ENCODE measurements at regions not wholly inside any gene's neighbourhood (a gene's known extent, or its start where the extent isn't known, plus 50 kb on each side); places are given as distances from the start of the nearest gene placed in this dataset.
"Not testable (repeated sequence)": the region's sequence is repeated elsewhere in the genome, so short reads cannot be mapped to it uniquely, and the experiment has no call there.

GRCh38 chr10:42187501-42188195, 450.7 kb downstream of the ZNF33B start:
- not testable (repeated sequence) for DNase-seq (ENCODE audit: low spot score)

- peak; percentile 5 for DNase-seq (ENCODE audit: low spot score)
These were observed 460.3 kb downstream of the ZNF33B start for GRCh38 chr10:42177793-42178689.

- DNase-seq (ENCODE audit: low spot score) = no peak
These were observed 461.1 kb downstream of the ZNF33B start for GRCh38 chr10:42177077-42177792.

GRCh38 chr10:42150428-42151061, 487.8 kb downstream of the ZNF33B start:
- DNase-seq (ENCODE audit: low spot score) = no peak

- no peak for DNase-seq (ENCODE audit: low spot score)
These were observed 488.5 kb downstream of the ZNF33B start for GRCh38 chr10:42149722-42150427.

- DNase-seq (ENCODE audit: low spot score) = no peak
These were observed 489.2 kb downstream of the ZNF33B start for GRCh38 chr10:42149027-42149700.

- DNase-seq (ENCODE audit: low spot score) = not testable (repeated sequence)
These were observed 492.2 kb downstream of the ZNF33B start for GRCh38 chr10:42146165-42146564.

GRCh38 chr10:42138023-42138422, 500.3 kb downstream of the ZNF33B start:
- DNase-seq (ENCODE audit: low spot score) = not testable (repeated sequence)

- DNase-seq (ENCODE audit: low spot score) = no peak
These were observed 525.3 kb downstream of the ZNF33B start for GRCh38 chr10:42113158-42113450.

- no peak for DNase-seq (ENCODE audit: low spot score)
These were observed 525.8 kb downstream of the ZNF33B start for GRCh38 chr10:42112331-42113157.

- no peak for DNase-seq (ENCODE audit: low spot score)
These were observed 526.6 kb downstream of the ZNF33B start for GRCh38 chr10:42111661-42112330.

- no peak for DNase-seq (ENCODE audit: low spot score)
These were observed 527.3 kb downstream of the ZNF33B start for GRCh38 chr10:42111076-42111475.
